Nephron (organoid): ENCODE measurements at regions not wholly inside any gene's neighbourhood (a gene's known extent, or its start where the extent isn't known, plus 50 kb on each side); places are given as distances from the start of the nearest gene placed in this dataset.
A peak's percentile ranks its signal among the peaks of the same experiment; 100 is the strongest.

Experiments used
- H3K27ac Mint-ChIP-seq, 3 experiments: 2 replicates each; pipeline ENCODE4 v1.8.0; 2020; ENCODE audit warnings: mixed read lengths in 3 of 3, mild to moderate bottlenecking in 2 of 3, moderate library complexity in 1 of 3
- H3K27me3 Mint-ChIP-seq: 2 replicates; pipeline ENCODE4 v1.8.0; 2021; ENCODE audit warnings: low read depth, mild to moderate bottlenecking, moderate library complexity, mixed read lengths
- H3K36me3 Mint-ChIP-seq: 2 replicates; pipeline ENCODE4 v1.8.0; 2020; ENCODE audit warnings: low read depth, mixed read lengths
- H3K4me1 Mint-ChIP-seq: 2 replicates; pipeline ENCODE4 v1.8.0; 2020; ENCODE audit warnings: mixed read lengths
- H3K4me3 Mint-ChIP-seq, 3 experiments: 2 replicates each; pipeline ENCODE4 v1.8.0; 2020; ENCODE audit warnings: mild to moderate bottlenecking in 3 of 3, mixed read lengths in 3 of 3, moderate library complexity in 2 of 3
- H3K9me3 Mint-ChIP-seq: 2 replicates; pipeline ENCODE4 v1.8.0; 2020; ENCODE audit warnings: mixed read lengths
- CTCF ChIP-seq, 3 experiments: fragments of 200-600 bp; sonication (generic); IDR thresholded peaks; one replicate each; pipeline ENCODE4 v1.5.0; 2021; ENCODE audit warnings: antibody characterized with exemption in 3 of 3; ENCODE audit not compliant: unreplicated experiment in 3 of 3

DNA sequence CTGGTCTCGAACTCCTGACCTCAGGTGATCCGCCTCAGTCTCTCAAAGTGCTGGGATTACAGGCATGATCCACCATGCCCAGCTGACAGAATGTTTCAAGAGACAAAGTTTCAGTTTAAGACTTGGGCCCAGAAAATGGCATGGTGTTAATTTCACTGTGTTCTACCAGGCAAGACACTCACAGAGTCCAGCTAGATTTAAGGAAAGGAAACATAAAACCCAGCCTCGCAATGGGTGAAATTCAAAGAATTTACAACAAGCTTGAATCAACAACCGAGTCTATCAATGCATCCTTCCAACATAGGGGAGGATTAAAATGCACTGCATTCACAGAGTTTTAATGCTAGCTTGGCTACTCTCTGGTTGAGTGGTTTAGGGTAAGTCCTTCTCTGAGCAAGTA lies 764.0 kb downstream of the XPNPEP1 start:
- Mint-ChIP-seq H3K9me3 (peaks cover 3% of the 10 kb centered on the region), H3K27me3 (peaks cover 6% of the 10 kb centered on the region), H3K36me3 (no peaks in the 10 kb centered on the region), H3K4me3 (no peak overlapping the region), H3K27ac (peak overlapping the region in 1 of 3 experiments; percentile 49), H3K4me1 (no peaks in the 10 kb centered on the region)
- TF ChIP-seq CTCF (IDR thresholded peaks at IDR 0.05; ENCODE audit: unreplicated experiment in 3 of 3): no peak

GRCh38 chr10:109156396-109156795 lies 766.9 kb downstream of the XPNPEP1 start:
- Mint-ChIP-seq H3K9me3 (peaks cover 14% of the 10 kb centered on the region), H3K4me1 (no peaks in the 10 kb centered on the region), H3K36me3 (peaks cover 5% of the 10 kb centered on the region), H3K4me3 (no peak overlapping the region), H3K27ac (peak overlapping the region in 1 of 3 experiments; percentile 48), H3K27me3 (no peaks in the 10 kb centered on the region)
- TF ChIP-seq CTCF (IDR thresholded peaks at IDR 0.05; ENCODE audit: unreplicated experiment in 3 of 3): no peak

DNA sequence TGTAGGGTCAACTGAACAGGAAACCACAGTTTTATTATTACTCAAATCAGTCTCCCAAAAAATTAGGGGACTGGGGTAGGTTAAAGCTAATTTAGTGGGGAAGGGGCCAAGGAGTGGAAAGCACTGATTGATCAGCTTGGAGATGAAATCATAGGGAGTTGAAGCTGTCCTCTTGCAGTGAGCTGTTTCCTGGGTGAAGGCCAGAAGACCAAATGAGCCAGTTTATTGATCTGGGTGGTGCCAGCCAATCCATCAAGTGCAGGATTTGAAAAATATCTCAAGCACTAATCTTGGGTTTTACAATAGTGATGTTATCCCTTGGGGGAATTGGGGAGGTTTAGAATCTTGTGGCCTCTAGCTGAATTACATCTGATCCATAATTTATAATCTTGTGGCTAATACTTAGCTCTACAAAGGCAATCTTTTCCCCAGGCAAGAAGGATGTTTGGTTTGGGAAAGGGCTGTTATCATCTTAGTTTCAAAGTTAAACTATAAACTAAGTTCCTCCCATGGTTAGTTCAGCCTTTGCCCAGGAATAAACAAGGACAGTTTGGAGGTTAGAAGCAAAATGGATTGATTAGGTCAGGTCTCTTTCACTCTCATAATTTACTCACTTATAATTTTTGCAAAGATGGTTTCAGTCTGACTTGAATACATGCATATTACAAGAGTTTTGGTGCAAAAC lies 773.5 kb downstream of the XPNPEP1 start:
- Mint-ChIP-seq H3K36me3 (peaks cover 10% of the 10 kb centered on the region), H3K4me3 (no peak overlapping the region), H3K4me1 (peaks cover 7% of the 10 kb centered on the region), H3K27me3 (no peaks in the 10 kb centered on the region), H3K9me3 (peaks cover 15% of the 10 kb centered on the region), H3K27ac (peak overlapping the region in 2 of 3 experiments; percentile 80 to 92)
- TF ChIP-seq CTCF (IDR thresholded peaks at IDR 0.05; ENCODE audit: unreplicated experiment in 3 of 3): no peak

DNA sequence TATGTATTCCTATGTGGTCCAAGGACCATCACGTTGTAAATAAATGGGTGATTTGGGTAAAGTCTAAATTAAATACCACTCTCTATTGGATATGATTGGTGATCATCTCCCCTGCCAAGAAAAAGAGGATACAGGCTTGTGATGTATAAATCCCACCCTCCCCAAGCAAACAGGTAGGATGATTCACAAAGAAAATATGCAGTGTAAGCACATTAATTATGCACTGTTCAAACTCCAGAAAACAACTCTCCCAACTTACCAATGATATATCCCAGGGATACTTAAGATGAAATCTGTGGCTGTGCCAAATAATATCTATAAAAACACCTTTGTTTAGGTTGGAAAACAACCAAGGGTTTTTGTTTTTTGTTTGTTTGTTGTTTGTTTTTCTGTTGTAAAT lies 795.9 kb downstream of the XPNPEP1 start:
- H3K27ac Mint-ChIP-seq: no peak overlapping the region
- TF ChIP-seq CTCF (IDR thresholded peaks at IDR 0.05; ENCODE audit: unreplicated experiment in 3 of 3): no peak
- no peaks in the 10 kb centered on the region for H3K9me3 Mint-ChIP-seq
- H3K4me3 Mint-ChIP-seq: no peak overlapping the region
- H3K27me3 Mint-ChIP-seq: no peaks in the 10 kb centered on the region
- no peaks in the 10 kb centered on the region for H3K36me3 Mint-ChIP-seq
- H3K4me1 Mint-ChIP-seq: no peaks in the 10 kb centered on the region

DNA sequence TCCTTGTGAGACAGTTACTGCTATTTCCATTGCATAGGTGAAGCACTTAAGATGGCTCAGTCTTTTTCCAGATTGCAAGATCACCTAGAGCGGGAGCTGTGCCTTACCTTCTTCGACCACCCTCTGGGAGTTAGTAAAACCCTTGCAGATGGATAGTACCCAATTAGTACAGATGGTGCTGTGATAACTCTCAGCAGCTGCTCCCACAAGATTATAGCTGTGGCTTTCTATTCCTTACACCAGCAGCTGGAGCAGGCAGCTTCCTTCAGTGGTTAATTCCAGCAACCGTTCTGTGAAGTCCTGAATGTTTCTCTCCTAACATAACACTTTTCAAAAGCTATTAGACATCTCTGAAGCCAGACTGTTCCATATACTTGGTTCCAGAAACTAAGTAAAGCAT lies 796.8 kb downstream of the XPNPEP1 start:
- no peak overlapping the region for H3K27ac Mint-ChIP-seq
- H3K9me3 Mint-ChIP-seq: no peaks in the 10 kb centered on the region
- no peaks in the 10 kb centered on the region for H3K36me3 Mint-ChIP-seq
- no peak for TF ChIP-seq CTCF (IDR thresholded peaks at IDR 0.05; ENCODE audit: unreplicated experiment in 3 of 3)
- no peaks in the 10 kb centered on the region for H3K4me1 Mint-ChIP-seq
- H3K4me3 Mint-ChIP-seq: no peak overlapping the region
- no peaks in the 10 kb centered on the region for H3K27me3 Mint-ChIP-seq

- Mint-ChIP-seq H3K4me1 (no peaks in the 10 kb centered on the region), H3K27ac (no peak overlapping the region), H3K27me3 (no peaks in the 10 kb centered on the region), H3K9me3 (no peaks in the 10 kb centered on the region), H3K4me3 (no peak overlapping the region), H3K36me3 (no peaks in the 10 kb centered on the region)
- no peak for TF ChIP-seq CTCF (IDR thresholded peaks at IDR 0.05; ENCODE audit: unreplicated experiment in 3 of 3)
Observed at GRCh38 chr10:109126016-109126415, 797.3 kb downstream of the XPNPEP1 start.
